Thyroid gland (tissue), 4 donors: ENCODE measurements at regions not wholly inside any gene's neighbourhood (a gene's known extent, or its start where the extent isn't known, plus 50 kb on each side); places are given as distances from the start of the nearest gene placed in this dataset.

Source experiments
- POLR2A ChIP-seq, 2 donors: fragments of 450-650 bp; IDR thresholded peaks; one replicate each; pipeline ENCODE4 v1.6.1; 2017; ENCODE audit warnings: antibody characterized with exemption in 2 of 2, mild to moderate bottlenecking in 2 of 2, moderate library complexity in 1 of 2
- TF ChIP-seq, protein P1 (sequence below), 6 experiments: fragments of 200-600 bp in 3 of 6; fragments of 450-650 bp in 3 of 6; sonication (generic) in 3 of 6; IDR thresholded peaks; one replicate each; pipeline ENCODE4 v1.5.1; 2016 to 2019; ENCODE audit warnings: antibody characterized with exemption in 6 of 6, mild to moderate bottlenecking in 2 of 6, inconsistent platforms in 1 of 6, moderate library complexity in 1 of 6

DNA sequence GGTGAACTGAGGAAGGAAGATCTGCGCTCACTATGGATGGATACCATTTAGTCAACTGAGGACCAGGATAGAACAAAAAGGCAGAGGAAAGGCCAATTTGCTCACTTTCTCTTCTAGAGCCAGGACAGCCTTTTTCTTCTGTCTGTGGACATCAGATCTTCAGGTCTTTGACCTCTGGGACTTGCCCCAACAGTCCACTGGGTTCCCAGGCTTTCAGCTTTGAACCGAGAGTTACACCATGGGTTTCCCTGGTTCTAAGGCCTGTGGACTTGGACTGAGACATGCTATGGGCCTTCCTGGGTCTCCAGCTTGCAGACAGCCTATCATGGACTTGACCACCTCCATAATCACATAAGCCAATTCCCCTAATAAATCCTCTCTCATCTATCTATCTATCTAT, 232.0 kb downstream of the IPO8 start:
- TF ChIP-seq, protein P1, sequence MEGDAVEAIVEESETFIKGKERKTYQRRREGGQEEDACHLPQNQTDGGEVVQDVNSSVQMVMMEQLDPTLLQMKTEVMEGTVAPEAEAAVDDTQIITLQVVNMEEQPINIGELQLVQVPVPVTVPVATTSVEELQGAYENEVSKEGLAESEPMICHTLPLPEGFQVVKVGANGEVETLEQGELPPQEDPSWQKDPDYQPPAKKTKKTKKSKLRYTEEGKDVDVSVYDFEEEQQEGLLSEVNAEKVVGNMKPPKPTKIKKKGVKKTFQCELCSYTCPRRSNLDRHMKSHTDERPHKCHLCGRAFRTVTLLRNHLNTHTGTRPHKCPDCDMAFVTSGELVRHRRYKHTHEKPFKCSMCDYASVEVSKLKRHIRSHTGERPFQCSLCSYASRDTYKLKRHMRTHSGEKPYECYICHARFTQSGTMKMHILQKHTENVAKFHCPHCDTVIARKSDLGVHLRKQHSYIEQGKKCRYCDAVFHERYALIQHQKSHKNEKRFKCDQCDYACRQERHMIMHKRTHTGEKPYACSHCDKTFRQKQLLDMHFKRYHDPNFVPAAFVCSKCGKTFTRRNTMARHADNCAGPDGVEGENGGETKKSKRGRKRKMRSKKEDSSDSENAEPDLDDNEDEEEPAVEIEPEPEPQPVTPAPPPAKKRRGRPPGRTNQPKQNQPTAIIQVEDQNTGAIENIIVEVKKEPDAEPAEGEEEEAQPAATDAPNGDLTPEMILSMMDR (IDR thresholded peaks at IDR 0.05): no peak
- TF ChIP-seq POLR2A (IDR thresholded peaks at IDR 0.05): no peak
